AG09319 (cell line): ENCODE measurements at regions not wholly inside any gene's neighbourhood (a gene's known extent, or its start where the extent isn't known, plus 50 kb on each side); places are given as distances from the start of the nearest gene placed in this dataset.

Experiments
- DNase-seq: peaks from one replicate; pipeline ENCODE4 v3.0.0-alpha.2; 2010; ENCODE audit warnings: low read depth; ENCODE audit errors: extremely low read depth
- TF ChIP-seq, protein P1 (sequence below): IDR thresholded peaks from 2 replicates; pipeline ENCODE4 v1.5.1; 2011; ENCODE audit warnings: low read depth, mild to moderate bottlenecking, inconsistent platforms, low read length, moderate library complexity

DNA sequence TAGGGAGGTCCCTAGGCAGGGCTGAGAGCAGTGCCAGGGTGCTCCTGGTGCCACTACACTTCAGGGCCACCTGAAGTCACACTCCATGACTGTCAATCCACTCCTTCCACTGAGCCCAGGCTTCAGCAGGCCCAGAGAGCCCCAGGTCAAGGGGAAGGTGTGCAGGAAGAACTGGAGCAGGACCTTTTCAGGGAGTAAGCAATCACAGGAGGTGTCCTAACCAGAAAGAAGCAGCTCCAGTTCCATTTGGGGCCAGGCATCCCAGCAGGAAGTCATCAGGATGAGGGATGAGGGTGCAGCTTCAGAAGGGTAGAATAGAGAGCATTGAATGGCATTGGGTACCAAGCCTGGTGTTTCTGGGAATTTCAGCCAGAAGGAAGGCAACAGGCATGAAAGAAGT, 556.5 kb downstream of the INSC start:
- DNase-seq, result no peak
- TF ChIP-seq, protein P1, sequence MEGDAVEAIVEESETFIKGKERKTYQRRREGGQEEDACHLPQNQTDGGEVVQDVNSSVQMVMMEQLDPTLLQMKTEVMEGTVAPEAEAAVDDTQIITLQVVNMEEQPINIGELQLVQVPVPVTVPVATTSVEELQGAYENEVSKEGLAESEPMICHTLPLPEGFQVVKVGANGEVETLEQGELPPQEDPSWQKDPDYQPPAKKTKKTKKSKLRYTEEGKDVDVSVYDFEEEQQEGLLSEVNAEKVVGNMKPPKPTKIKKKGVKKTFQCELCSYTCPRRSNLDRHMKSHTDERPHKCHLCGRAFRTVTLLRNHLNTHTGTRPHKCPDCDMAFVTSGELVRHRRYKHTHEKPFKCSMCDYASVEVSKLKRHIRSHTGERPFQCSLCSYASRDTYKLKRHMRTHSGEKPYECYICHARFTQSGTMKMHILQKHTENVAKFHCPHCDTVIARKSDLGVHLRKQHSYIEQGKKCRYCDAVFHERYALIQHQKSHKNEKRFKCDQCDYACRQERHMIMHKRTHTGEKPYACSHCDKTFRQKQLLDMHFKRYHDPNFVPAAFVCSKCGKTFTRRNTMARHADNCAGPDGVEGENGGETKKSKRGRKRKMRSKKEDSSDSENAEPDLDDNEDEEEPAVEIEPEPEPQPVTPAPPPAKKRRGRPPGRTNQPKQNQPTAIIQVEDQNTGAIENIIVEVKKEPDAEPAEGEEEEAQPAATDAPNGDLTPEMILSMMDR, result no peak

DNA sequence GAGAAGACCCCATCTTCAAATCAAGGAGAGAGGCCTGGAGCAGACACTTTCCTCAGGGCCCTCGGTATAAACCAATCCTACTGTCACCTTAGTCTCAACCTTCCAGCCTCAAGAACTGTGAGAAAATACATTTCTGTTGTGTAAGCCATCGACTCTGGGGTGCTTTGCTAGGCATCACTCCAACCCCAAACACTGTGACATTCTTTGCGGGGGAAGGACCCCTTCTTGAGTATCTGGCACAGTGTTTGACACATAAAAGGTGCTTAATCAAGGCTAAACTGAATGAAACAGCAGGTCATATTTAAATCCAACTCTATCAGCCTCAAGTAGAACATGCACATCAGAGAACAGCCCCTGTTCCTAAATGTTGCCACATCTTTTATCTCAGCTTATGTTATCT, 558.1 kb downstream of the INSC start:
- TF ChIP-seq, protein P1, result no peak
- no peak for DNase-seq

DNA sequence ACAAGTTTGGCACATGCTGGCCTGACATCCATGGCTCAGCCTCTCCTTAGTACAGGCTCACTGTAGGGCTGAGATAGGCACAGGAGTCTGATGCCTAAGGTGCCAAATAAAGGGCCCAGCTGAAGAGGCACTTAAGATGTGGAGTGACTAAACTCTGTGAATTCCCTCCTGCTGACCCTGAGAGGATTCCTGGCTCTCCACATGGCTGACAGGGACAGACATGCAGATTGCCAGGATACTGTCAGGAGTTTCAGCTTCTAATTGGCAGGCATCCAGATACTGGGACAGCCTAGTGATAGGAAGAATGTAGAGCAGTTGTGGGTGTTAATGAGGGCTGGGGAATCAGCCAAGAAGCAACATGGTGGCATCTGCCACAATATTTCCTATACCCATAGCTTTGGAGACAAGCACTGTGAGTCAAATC, 558.7 kb downstream of the INSC start:
- TF ChIP-seq, protein P1, result no peak
- no peak for DNase-seq

DNA sequence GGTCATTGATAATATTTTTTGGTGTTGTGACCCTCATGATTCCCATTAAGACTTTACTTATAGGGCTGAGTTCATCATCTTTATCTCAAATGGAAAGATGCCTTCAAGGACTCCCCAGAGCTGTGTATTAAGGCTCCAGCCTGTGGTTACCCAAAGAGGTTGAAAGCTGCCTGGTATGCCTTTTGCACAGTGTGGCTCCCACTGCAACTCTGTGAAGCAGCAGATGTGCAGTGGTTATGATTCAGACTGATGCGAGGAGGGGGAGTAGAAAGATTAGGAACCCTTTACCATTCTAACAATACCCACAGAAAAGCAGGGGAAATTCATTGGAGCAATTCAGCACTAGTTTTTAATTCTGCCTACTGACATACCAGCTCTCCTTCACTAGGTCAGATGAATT, 560.0 kb downstream of the INSC start:
- TF ChIP-seq, protein P1, result no peak
- DNase-seq, result no peak

DNA sequence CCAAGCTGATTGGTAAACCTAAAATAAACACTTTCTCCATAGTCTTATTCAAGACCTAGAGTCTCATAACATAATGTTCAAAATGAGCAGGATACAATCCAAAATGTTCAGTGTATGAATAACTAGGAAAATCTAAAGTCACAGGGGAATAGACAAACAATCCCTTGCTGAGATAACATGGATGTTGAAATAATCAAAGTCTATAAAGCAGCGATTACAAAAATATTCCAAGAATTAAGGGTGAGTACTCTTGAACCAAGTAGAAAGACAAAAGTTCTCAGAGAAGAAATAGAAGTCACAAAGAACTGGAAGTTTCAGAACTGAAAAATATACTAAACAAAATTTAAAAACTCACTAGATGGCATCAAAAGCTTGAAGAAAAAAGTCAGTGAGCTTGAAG, 561.0 kb downstream of the INSC start:
- DNase-seq, result no peak
- TF ChIP-seq, protein P1, result no peak

DNA sequence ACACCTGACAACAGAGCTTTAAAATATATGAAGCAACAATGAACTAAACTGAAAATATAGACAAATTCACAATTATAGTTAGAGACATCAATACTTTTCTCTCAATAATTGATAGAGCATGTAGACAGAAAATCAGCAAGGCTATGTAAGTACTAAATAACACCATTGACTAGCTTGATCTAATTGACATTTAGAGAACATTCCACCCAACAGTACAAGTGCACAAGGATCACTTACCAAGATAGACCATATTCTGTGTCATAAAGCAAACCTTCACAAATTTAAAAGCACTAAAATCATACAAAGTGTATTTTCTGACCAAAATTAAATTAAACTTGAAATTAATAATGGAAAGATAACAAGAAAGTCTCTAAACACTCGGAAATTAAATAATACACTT, 562.5 kb downstream of the INSC start:
- TF ChIP-seq, protein P1, result no peak
- no peak for DNase-seq

DNA sequence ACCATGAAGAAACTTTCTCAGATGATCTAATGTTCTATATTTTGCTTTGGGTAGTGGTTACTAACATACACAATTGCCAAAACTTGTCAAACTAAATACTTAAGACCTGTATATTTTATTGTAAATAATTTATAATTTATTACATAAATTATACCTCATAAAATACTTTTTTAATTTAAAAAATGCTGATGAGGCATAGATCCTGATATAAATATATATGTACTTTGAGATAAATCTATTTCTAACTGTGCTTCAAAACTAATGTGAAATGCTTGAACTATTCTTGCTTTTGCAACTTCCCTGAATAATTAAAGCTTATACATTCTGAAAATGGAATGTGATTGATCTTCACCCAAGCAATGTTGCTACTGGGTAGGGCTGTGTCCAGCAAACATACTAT, 568.8 kb downstream of the INSC start:
- TF ChIP-seq, protein P1, result no peak
- no peak for DNase-seq
